H1 (cell line): ENCODE measurements at regions not wholly inside any gene's neighbourhood (a gene's known extent, or its start where the extent isn't known, plus 50 kb on each side); places are given as distances from the start of the nearest gene placed in this dataset.

Source experiments
- CTCF ChIA-PET: fragments of 300-600 bp; sonication (Branson Sonifier 250); formaldehyde crosslinking; loops from one replicate; lab custom pipeline; 2021; ENCODE audit not compliant: partially characterized antibody; lab: Charles Lee
- POLR2A ChIA-PET: fragments of 300-600 bp; sonication (Branson Sonifier 250); formaldehyde crosslinking; loops from one replicate; lab custom pipeline; 2021; ENCODE audit warnings: inconsistent platforms; ENCODE audit not compliant: partially characterized antibody; lab: Charles Lee
- DNase-seq, 2 experiments: peaks; one replicate each; pipeline versions ENCODE4 v3.0.0 to v3.0.0-alpha.2; 2010 to 2022; ENCODE audit warnings: low spot score in 2 of 2, low read depth in 1 of 2, mixed read lengths in 1 of 2
- FAIRE-seq: peaks from 2 replicates; lab custom pipeline; 2011; peaks lifted over from hg19 to GRCh38; lab: Jason Lieb, UNC
- H2AFZ ChIP-seq: 2 replicates; pipeline ENCODE4 v1.8.1; 2012; ENCODE audit warnings: low read length, inconsistent platforms
- H2AK5ac ChIP-seq: 2 replicates; pipeline ENCODE4 v1.6.1; 2013; ENCODE audit warnings: low read depth, low read length
- H2BK120ac ChIP-seq: replicated peaks from 2 replicates; pipeline ENCODE3; 2013; ENCODE audit warnings: low read depth, low read length, inconsistent platforms
- H2BK12ac ChIP-seq: 2 replicates; pipeline ENCODE4 v1.6.1; 2013; ENCODE audit warnings: low read depth, low read length
- H2BK15ac ChIP-seq: 2 replicates; pipeline ENCODE4 v1.6.1; 2013; ENCODE audit warnings: low read length
- H2BK20ac ChIP-seq: 2 replicates; pipeline ENCODE4 v1.6.1; 2013; ENCODE audit warnings: low read length
- H2BK5ac ChIP-seq: 2 replicates; pipeline ENCODE4 v1.6.1; 2013; ENCODE audit warnings: low read depth, low read length
- H3K14ac ChIP-seq: 2 replicates; pipeline ENCODE4 v1.6.1; 2013; ENCODE audit warnings: inconsistent platforms; ENCODE audit not compliant: insufficient read length
- H3K18ac ChIP-seq: 2 replicates; pipeline ENCODE4 v1.6.1; 2013; ENCODE audit warnings: low read length; ENCODE audit errors: extremely low read depth
- H3K23ac ChIP-seq: 2 replicates; pipeline ENCODE4 v1.6.1; 2013; ENCODE audit warnings: inconsistent platforms; ENCODE audit not compliant: insufficient read length
- H3K23me2 ChIP-seq: 2 replicates; pipeline ENCODE4 v1.6.1; 2013; ENCODE audit warnings: low read depth, low read length
- H3K27ac ChIP-seq: 2 replicates; pipeline ENCODE4 v1.6.1; 2011; ENCODE audit warnings: low read depth, low read length, inconsistent platforms
- H3K27me3 ChIP-seq, 4 experiments: replicated peaks in 1 of 4; 1 replicate in 1 of 4; 2 replicates in 3 of 4; pipeline versions ENCODE4 v1.6.1 to v1.8.1; 2011 to 2013; ENCODE audit warnings: low read length in 3 of 4, mild to moderate bottlenecking in 3 of 4, inconsistent platforms in 2 of 4, mixed read lengths in 2 of 4, moderate library complexity in 1 of 4; ENCODE audit not compliant: control insufficient read depth in 3 of 4, insufficient read depth in 3 of 4; ENCODE audit errors: extremely low read depth in 1 of 4
- H3K36me3 ChIP-seq, 4 experiments: 2 replicates each; pipeline versions ENCODE4 v1.6.1 to v1.8.1; 2011 to 2013; ENCODE audit warnings: mild to moderate bottlenecking in 4 of 4, low read length in 3 of 4, moderate library complexity in 2 of 4, control low read depth in 1 of 4, inconsistent platforms in 1 of 4; ENCODE audit not compliant: insufficient read depth in 4 of 4, control insufficient read depth in 2 of 4
- H3K4ac ChIP-seq: replicated peaks from 2 replicates; pipeline ENCODE3; 2013; ENCODE audit warnings: low read length, low read depth, mixed read lengths, inconsistent platforms; ENCODE audit not compliant: insufficient read length
- H3K4me1 ChIP-seq, 4 experiments: replicated peaks in 1 of 4; 1 replicate in 1 of 4; 2 replicates in 3 of 4; pipeline versions ENCODE4 v1.6.1 to v1.8.1; 2011 to 2013; ENCODE audit warnings: low read length in 3 of 4, inconsistent platforms in 2 of 4, mixed read lengths in 1 of 4; ENCODE audit not compliant: insufficient read depth in 4 of 4, control insufficient read depth in 3 of 4
- H3K4me2 ChIP-seq, 2 experiments: 2 replicates each; pipeline versions ENCODE4 v1.6.1 to v1.8.1; 2011 to 2013; ENCODE audit warnings: low read depth in 2 of 2, low read length in 2 of 2, control low read depth in 1 of 2, inconsistent platforms in 1 of 2, mild to moderate bottlenecking in 1 of 2; ENCODE audit not compliant: insufficient read depth in 1 of 2
- H3K4me3 ChIP-seq, 4 experiments: fragments of 200-600, 300-600 bp in 1 of 4; sonication (generic), shearing (Covaris generic), sonication (Bioruptor Twin) in 1 of 4; 2 replicates each; pipeline versions ENCODE4 v1.5.1 to v1.8.1; 2011 to 2016; ENCODE audit warnings: low read length in 4 of 4, low read depth in 3 of 4, control low read depth in 2 of 4, inconsistent platforms in 2 of 4, mild to moderate bottlenecking in 2 of 4, mixed read lengths in 1 of 4, moderate library complexity in 1 of 4; ENCODE audit not compliant: insufficient read depth in 2 of 4; ENCODE audit errors: extremely low read depth in 1 of 4
- H3K56ac ChIP-seq: replicated peaks from 2 replicates; pipeline ENCODE3; 2013; ENCODE audit warnings: low read depth, mild to moderate bottlenecking, mixed read lengths, low read length, inconsistent platforms; ENCODE audit not compliant: insufficient read length
- H3K79me1 ChIP-seq: 2 replicates; pipeline ENCODE4 v1.6.1; 2013; ENCODE audit warnings: low read depth, low read length, control low read depth
- H3K79me2 ChIP-seq, 2 experiments: 2 replicates each; pipeline versions ENCODE4 v1.6.1 to v1.8.1; 2012 to 2013; ENCODE audit warnings: low read length in 2 of 2, mild to moderate bottlenecking in 2 of 2, inconsistent platforms in 1 of 2; ENCODE audit not compliant: insufficient read depth in 2 of 2, control insufficient read depth in 1 of 2
- H3K9ac ChIP-seq, 4 experiments: replicated peaks in 1 of 4; 1 replicate in 1 of 4; 2 replicates in 3 of 4; pipeline versions ENCODE4 v1.6.1 to v1.8.1; 2011 to 2013; ENCODE audit warnings: low read depth in 3 of 4, low read length in 3 of 4, control low read depth in 2 of 4, mild to moderate bottlenecking in 2 of 4, moderate library complexity in 2 of 4, inconsistent platforms in 1 of 4; ENCODE audit errors: extremely low read depth in 1 of 4
- H3K9me3 ChIP-seq, 2 experiments: 2 replicates each; pipeline versions ENCODE4 v1.6.1 to v1.8.1; 2012 to 2013; ENCODE audit warnings: mild to moderate bottlenecking in 2 of 2, moderate library complexity in 2 of 2, control low read depth in 1 of 2, inconsistent platforms in 1 of 2, low read depth in 1 of 2, low read length in 1 of 2, mixed read lengths in 1 of 2; ENCODE audit not compliant: insufficient read depth in 2 of 2
- H4K20me1 ChIP-seq, 2 experiments: replicated peaks in 1 of 2; 2 replicates each; pipeline versions ENCODE3 to v1.8.1; 2011 to 2013; ENCODE audit warnings: inconsistent platforms in 2 of 2, low read length in 2 of 2, mild to moderate bottlenecking in 1 of 2; ENCODE audit not compliant: insufficient read depth in 2 of 2, control insufficient read depth in 1 of 2
- H4K5ac ChIP-seq: 2 replicates; pipeline ENCODE4 v1.6.1; 2013; ENCODE audit warnings: low read length, low read depth, mixed read lengths, inconsistent platforms; ENCODE audit not compliant: insufficient read length
- H4K8ac ChIP-seq: 2 replicates; pipeline ENCODE4 v1.8.0; 2013; ENCODE audit warnings: mild to moderate bottlenecking, moderate library complexity, low read length, inconsistent platforms; ENCODE audit not compliant: insufficient read depth; ENCODE audit errors: extremely low read depth
- H4K91ac ChIP-seq: replicated peaks from 2 replicates; pipeline ENCODE3; 2013; ENCODE audit warnings: low read length, mixed read lengths, inconsistent platforms; ENCODE audit not compliant: insufficient read length
- RFX5 ChIP-seq: IDR thresholded peaks from 2 replicates; pipeline ENCODE4 v1.6.1; 2011; ENCODE audit warnings: low read depth, low read length, improper control_type of control experiment, borderline replicate concordance
- RXRA ChIP-seq: IDR thresholded peaks from 2 replicates; pipeline ENCODE4 v1.6.1; 2011; ENCODE audit warnings: low read depth, mild to moderate bottlenecking, low read length, moderate library complexity; ENCODE audit not compliant: insufficient read depth
- SP1 ChIP-seq: IDR thresholded peaks from 2 replicates; pipeline ENCODE4 v1.6.1; 2011; ENCODE audit warnings: low read depth, low read length
- WGBS, 2 experiments: shearing (Covaris generic) in 1 of 2; methylation state at CpG; one replicate each; pipeline versions ENCODE4 v1.1.6 to v1.1.7; 2013 to 2015; ENCODE audit warnings: low lambda C conversion rate in 2 of 2, mixed read lengths in 2 of 2, inconsistent platforms in 1 of 2, low coverage in 1 of 2, missing lambda C conversion rate in 1 of 2; ENCODE audit not compliant: insufficient replicate concordance in 2 of 2, insufficient coverage in 1 of 2, insufficient read length in 1 of 2; ENCODE audit errors: extremely low coverage in 1 of 2, missing lambda C conversion rate in 1 of 2; 5-methylcytosine and 5-hydroxymethylcytosine counted together

- peaks cover 16 to 18% of the 10 kb centered on the region in 2 experiments for H3K9me3 ChIP-seq
- FAIRE-seq (no peak), DNase-seq (no peak)
- H4K20me1 ChIP-seq: no peaks in the 10 kb centered on the region
- no peaks in the 10 kb centered on the region for H3K79me1 ChIP-seq
- no peaks in the 10 kb centered on the region for H3K36me3 ChIP-seq
- 80 to 100% methylated on average over 1 to 7 of the region's 7 CpGs for WGBS, 2 experiments
- H3K4ac ChIP-seq: no peak overlapping the region
- H4K5ac ChIP-seq: no peak overlapping the region
- H2AFZ ChIP-seq: no peak overlapping the region
- no peak overlapping the region for H3K56ac ChIP-seq
- H3K27me3 ChIP-seq: no peaks in the 10 kb centered on the region
- H3K4me3 ChIP-seq: no peak overlapping the region
- ChIA-PET POLR2A (no interaction called here), CTCF (no interaction called here)
- H2BK12ac ChIP-seq: no peak overlapping the region
- H3K27ac ChIP-seq: no peak overlapping the region
- no peak overlapping the region for H3K23ac ChIP-seq
- no peak overlapping the region for H2BK15ac ChIP-seq
- no peak overlapping the region for H3K4me2 ChIP-seq
- no peak overlapping the region for H4K8ac ChIP-seq
- no peak overlapping the region for H4K91ac ChIP-seq
- no peak overlapping the region for H3K9ac ChIP-seq
- no peak overlapping the region for H3K18ac ChIP-seq
- H2BK120ac ChIP-seq: no peak overlapping the region
- H2BK20ac ChIP-seq: no peak overlapping the region
- H2BK5ac ChIP-seq: no peak overlapping the region
- H3K23me2 ChIP-seq: no peaks in the 10 kb centered on the region
- H3K79me2 ChIP-seq: no peaks in the 10 kb centered on the region
- H3K14ac ChIP-seq: no peak overlapping the region
- H2AK5ac ChIP-seq: no peak overlapping the region
- no peaks in the 10 kb centered on the region for H3K4me1 ChIP-seq
- TF ChIP-seq SP1 (no peak), RXRA (no peak), RFX5 (no peak)
Measured at GRCh38 chr6:2522521-2522920, 228.2 kb downstream of the MYLK4 start.
